Hepatocyte (in vitro differentiated cells): ENCODE measurements at regions not wholly inside any gene's neighbourhood (a gene's known extent, or its start where the extent isn't known, plus 50 kb on each side); places are given as distances from the start of the nearest gene placed in this dataset.

Experiments used
- CTCF ChIP-seq: fragments of 200-600 bp; sonication (generic); IDR thresholded peaks from 2 replicates; pipeline ENCODE4 v1.5.1; 2016; ENCODE audit warnings: antibody characterized with exemption, mild to moderate bottlenecking; ENCODE audit not compliant: poor library complexity
- EZH2 ChIP-seq: fragments of 200-600 bp; sonication (generic); IDR thresholded peaks from 2 replicates; pipeline ENCODE4 v1.6.1; 2016; ENCODE audit warnings: antibody characterized with exemption, mild to moderate bottlenecking, borderline replicate concordance
- EZH2phosphoT487 ChIP-seq: fragments of 200-600 bp; sonication (generic); IDR thresholded peaks from one replicate; pipeline ENCODE4 v1.6.1; 2018; ENCODE audit warnings: antibody characterized with exemption, mild to moderate bottlenecking, low read depth, moderate library complexity; ENCODE audit not compliant: unreplicated experiment, severe bottlenecking

DNA sequence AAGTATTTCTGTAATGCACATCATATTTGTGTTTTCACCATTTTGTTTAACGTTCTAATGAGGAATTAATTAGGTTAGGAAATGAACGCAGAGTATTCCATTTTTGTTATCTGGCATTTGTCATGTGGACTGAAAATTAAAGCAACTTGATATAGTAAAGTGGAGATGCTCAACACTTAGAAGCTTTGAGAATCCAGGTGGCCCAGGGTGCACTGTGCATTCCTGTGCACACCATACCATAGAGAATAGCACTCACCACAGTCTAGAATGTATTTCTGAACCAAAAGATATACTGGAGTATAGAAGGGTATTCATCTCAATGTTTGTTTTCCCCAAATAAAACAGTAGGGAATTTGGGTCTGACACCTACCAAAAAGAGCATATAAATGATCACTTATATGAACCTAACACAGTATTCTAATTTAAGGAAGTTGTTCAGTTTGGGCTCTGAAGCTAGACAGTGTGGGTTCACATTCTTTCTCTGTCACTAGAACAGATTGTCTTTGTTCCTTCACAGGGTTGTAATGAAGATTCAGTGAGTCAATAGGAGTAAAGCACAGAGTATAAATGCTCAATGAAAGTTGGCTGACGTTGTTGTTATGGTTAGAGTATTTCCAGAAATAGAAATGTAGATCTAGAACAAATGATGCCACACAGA is 125.6 kb upstream of the DMRT1 start:
- TF ChIP-seq EZH2 (no peak), CTCF (no peak), EZH2phosphoT487 (no peak)
